HCT116 (cell line): ENCODE measurements at regions not wholly inside any gene's neighbourhood (a gene's known extent, or its start where the extent isn't known, plus 50 kb on each side); places are given as distances from the start of the nearest gene placed in this dataset.
A peak's percentile ranks its signal among the peaks of the same experiment; 100 is the strongest.

Source experiments
- ATAC-seq: fragments of 200-7000 bp; cut with Tn5 transposase; 2 replicates; pipeline ENCODE4 v1.9.1; 2020; ENCODE audit warnings: mild to moderate bottlenecking, moderate library complexity
- BruUV-seq: library from RNA; stranded (reverse); fragments of 400-500 nt; replicated peaks from 2 replicates; lab custom pipeline; 2021; lab: Mats Ljungman, UMichigan
- CTCF ChIA-PET: fragments of 300-600 bp; sonication (Branson Sonifier 250); formaldehyde crosslinking; loops from one replicate; lab custom pipeline; 2021; ENCODE audit warnings: antibody characterized with exemption; lab: Charles Lee
- POLR2A ChIA-PET: fragments of 300-600, 350-600 bp; sonication (Branson Sonifier 250); formaldehyde crosslinking; loops from one replicate; lab custom pipeline; 2021; ENCODE audit warnings: antibody characterized with exemption; lab: Charles Lee
- RAD21 ChIA-PET, 2 experiments: fragments of 300-600 bp; sonication (Branson Sonifier 250); formaldehyde crosslinking; loops; one replicate each; lab custom pipeline; 2023; ENCODE audit warnings: low total read pairs in 2 of 2; ENCODE audit not compliant: uncharacterized antibody in 2 of 2, unreplicated experiment in 2 of 2, low non-redundant PET in 1 of 2; lab: Charles Lee
- DNase-seq: peaks from one replicate; pipeline ENCODE4 v3.0.0-alpha.2; 2010; ENCODE audit warnings: low read depth, low spot score
- H2AFZ ChIP-seq: fragments of 200-600 bp; shearing (Covaris generic), sonication (generic); 2 replicates; pipeline ENCODE4 v1.6.1; 2017; ENCODE audit warnings: low read depth, mixed run types, mixed read lengths, antibody characterized with exemption, low read length; ENCODE audit not compliant: poor library complexity, severe bottlenecking
- H3K27ac ChIP-seq: 2 replicates; pipeline ENCODE4 v1.5.1; 2012; ENCODE audit warnings: low read depth, low read length
- H3K27me3 ChIP-seq: fragments of 200-600 bp; sonication (generic); 2 replicates; pipeline ENCODE4 v1.6.1; 2016; ENCODE audit warnings: mixed run types, low read length, mixed read lengths; ENCODE audit not compliant: insufficient read depth
- H3K36me3 ChIP-seq, 2 experiments: fragments of 200-500 bp in 1 of 2; fragments of 200-600 bp in 1 of 2; sonication (Bioruptor generic) in 1 of 2; sonication (generic) in 1 of 2; 2 replicates each; pipeline versions ENCODE4 v1.5.1 to v1.6.1; 2014 to 2016; ENCODE audit warnings: low read length in 2 of 2, inconsistent platforms in 1 of 2, mixed read lengths in 1 of 2, mixed run types in 1 of 2; ENCODE audit not compliant: insufficient read depth in 2 of 2, control insufficient read depth in 1 of 2
- H3K4me1 ChIP-seq, 2 experiments: fragments of 200-600 bp in 1 of 2; sonication (generic) in 1 of 2; 2 replicates each; pipeline versions ENCODE4 v1.5.1 to v1.6.1; 2012 to 2017; ENCODE audit warnings: low read length in 2 of 2, inconsistent platforms in 1 of 2, mild to moderate bottlenecking in 1 of 2, mixed read lengths in 1 of 2, mixed run types in 1 of 2, moderate library complexity in 1 of 2; ENCODE audit not compliant: insufficient read depth in 2 of 2, control insufficient read depth in 1 of 2
- H3K4me2 ChIP-seq: fragments of 200-600 bp; sonication (generic); 2 replicates; pipeline ENCODE4 v1.6.1; 2017; ENCODE audit warnings: mixed run types, low read length, mixed read lengths
- H3K4me3 ChIP-seq, 2 experiments: fragments of 200-600 bp in 1 of 2; sonication (generic) in 1 of 2; replicated peaks in 1 of 2; 2 replicates each; pipeline ENCODE4 v1.5.1; 2011 to 2016; ENCODE audit warnings: low read length in 2 of 2, control low read depth in 1 of 2, low read depth in 1 of 2, mild to moderate bottlenecking in 1 of 2, mixed read lengths in 1 of 2, mixed run types in 1 of 2
- H3K79me2 ChIP-seq: fragments of 200-600 bp; sonication (generic); 2 replicates; pipeline ENCODE4 v1.6.1; 2017; ENCODE audit warnings: mild to moderate bottlenecking, mixed run types, low read length, moderate library complexity, mixed read lengths; ENCODE audit not compliant: insufficient read depth
- H3K9ac ChIP-seq: fragments of 200-600 bp; sonication (generic); 2 replicates; pipeline ENCODE4 v1.6.1; 2016; ENCODE audit warnings: low read length, mixed read lengths
- H3K9me2 ChIP-seq: fragments of 200-600 bp; sonication (generic), shearing (Covaris generic); 2 replicates; pipeline ENCODE4 v1.6.1; 2017; ENCODE audit warnings: mixed run types, mild to moderate bottlenecking, moderate library complexity; ENCODE audit not compliant: insufficient read depth
- H3K9me3 ChIP-seq, 2 experiments: fragments of 200-500 bp in 1 of 2; fragments of 200-600 bp in 1 of 2; sonication (Bioruptor generic) in 1 of 2; sonication (generic) in 1 of 2; 2 replicates each; pipeline ENCODE4 v1.6.1; 2014 to 2017; ENCODE audit warnings: low read length in 2 of 2, mixed read lengths in 2 of 2, inconsistent platforms in 1 of 2, low read depth in 1 of 2, mild to moderate bottlenecking in 1 of 2, mixed run types in 1 of 2, moderate library complexity in 1 of 2; ENCODE audit not compliant: control insufficient read depth in 1 of 2, insufficient read depth in 1 of 2
- H4K20me1 ChIP-seq: fragments of 200-600 bp; sonication (generic), shearing (Covaris generic); 2 replicates; pipeline ENCODE4 v1.6.1; 2017; ENCODE audit warnings: mixed run types, mild to moderate bottlenecking, moderate library complexity; ENCODE audit not compliant: insufficient read depth
- CBX3 ChIP-seq: IDR thresholded peaks from 2 replicates; pipeline ENCODE4 v1.6.1; 2012; ENCODE audit warnings: low read depth
- CEBPB ChIP-seq: IDR thresholded peaks from 2 replicates; pipeline ENCODE4 v1.6.1; 2012; ENCODE audit warnings: low read depth
- EGR1 ChIP-seq: IDR thresholded peaks from 2 replicates; pipeline ENCODE4 v1.6.1; 2012; ENCODE audit warnings: low read depth
- EZH2 ChIP-seq: fragments of 200-600 bp; sonication (generic); IDR thresholded peaks from 2 replicates; pipeline ENCODE4 v1.6.1; 2017; ENCODE audit warnings: antibody characterized with exemption, mixed run types
- EZH2phosphoT487 ChIP-seq: fragments of 200-600 bp; IDR thresholded peaks from 2 replicates; pipeline ENCODE4 v1.6.1; 2018; ENCODE audit warnings: antibody characterized with exemption, borderline replicate concordance
- FOSL1 ChIP-seq: IDR thresholded peaks from 2 replicates; pipeline ENCODE4 v1.6.1; 2012; ENCODE audit warnings: low read depth
- JUND ChIP-seq: IDR thresholded peaks from 2 replicates; pipeline ENCODE4 v1.6.1; 2012
- POLR2AphosphoS5 ChIP-seq: IDR thresholded peaks from 2 replicates; pipeline ENCODE4 v1.6.1; 2011; ENCODE audit warnings: mild to moderate bottlenecking, low read depth, low read length, moderate library complexity
- RAD21 ChIP-seq: IDR thresholded peaks from 2 replicates; pipeline ENCODE4 v1.6.1; 2012; ENCODE audit warnings: low read depth, mild to moderate bottlenecking
- SP1 ChIP-seq: IDR thresholded peaks from 2 replicates; pipeline ENCODE4 v1.6.1; 2012; ENCODE audit warnings: low read depth
- SRF ChIP-seq: IDR thresholded peaks from 2 replicates; pipeline ENCODE4 v1.6.1; 2012; ENCODE audit warnings: low read depth
- TCF7L2 ChIP-seq: IDR thresholded peaks from 2 replicates; pipeline ENCODE4 v1.7.0; 2011; ENCODE audit warnings: borderline replicate concordance, inconsistent platforms; ENCODE audit not compliant: insufficient read depth, insufficient read length; ENCODE audit errors: extremely low read depth
- YY1 ChIP-seq: IDR thresholded peaks from 2 replicates; pipeline ENCODE4 v1.6.1; 2011; ENCODE audit warnings: low read length, low read depth, moderate library complexity, mild to moderate bottlenecking; ENCODE audit not compliant: insufficient replicate concordance; ENCODE audit errors: extremely low read depth
- ZFX ChIP-seq: fragments of 450-650 bp; IDR thresholded peaks from 2 replicates; pipeline ENCODE4 v1.6.1; 2017
- ZNF274 ChIP-seq: fragments of 200-500 bp; sonication (Bioruptor generic); IDR thresholded peaks from 2 replicates; pipeline ENCODE4 v1.6.1; 2014; ENCODE audit warnings: mild to moderate bottlenecking, low read depth, low read length, inconsistent platforms
- intact Hi-C: fragments of 100-400 bp; cut with micrococcal nuclease; formaldehyde crosslinking; loops from 2 replicates; pipeline ENCODE4 v1.10.0; 2022
- TF ChIP-seq, protein P1 (sequence below), 3 experiments: fragments of 200-600 bp in 1 of 3; sonication (generic) in 1 of 3; IDR thresholded peaks in 2 of 3; conservative IDR thresholded peaks in 1 of 3; 2 replicates each; pipeline ENCODE4 v1.5.1; 2012 to 2017; ENCODE audit warnings: low read depth in 2 of 3, low read length in 2 of 3, antibody characterized with exemption in 1 of 3, borderline replicate concordance in 1 of 3, control low read depth in 1 of 3, mild to moderate bottlenecking in 1 of 3, mixed read lengths in 1 of 3, mixed run types in 1 of 3, moderate library complexity in 1 of 3; ENCODE audit not compliant: insufficient read depth in 1 of 3
- TF ChIP-seq, protein P2 (sequence below): IDR thresholded peaks from 2 replicates; pipeline ENCODE4 v1.6.1; 2011; ENCODE audit warnings: mild to moderate bottlenecking, low read length, moderate library complexity; ENCODE audit not compliant: insufficient replicate concordance; ENCODE audit errors: extremely low read depth

- Histone ChIP-seq H3K36me3 (no peaks in the 10 kb centered on the region), H3K79me2 (no peaks in the 10 kb centered on the region), H3K4me1 (no peaks in the 10 kb centered on the region), H3K4me3 (no peak overlapping the region), H3K9me2 (no peaks in the 10 kb centered on the region), H3K9me3 (peaks cover 4 to 27% of the 10 kb centered on the region in 2 experiments; a peak in 2 of 4 replicates), H3K9ac (no peak overlapping the region), H3K27me3 (no peaks in the 10 kb centered on the region), H3K4me2 (no peak overlapping the region), H3K27ac (no peak overlapping the region), H2AFZ (no peak overlapping the region), H4K20me1 (no peaks in the 10 kb centered on the region)
- ATAC-seq (no peak), DNase-seq (no peak)
- ChIA-PET CTCF (no interaction called here), POLR2A (no interaction called here), RAD21 (no interaction called here)
- TF ChIP-seq POLR2AphosphoS5 (no peak), ZNF274 (no peak), EZH2 (no peak), SRF (no peak), RAD21 (0 out of 2 replicates have a peak, but pooled peaks have one; percentile 6)
- TF ChIP-seq, protein P1, sequence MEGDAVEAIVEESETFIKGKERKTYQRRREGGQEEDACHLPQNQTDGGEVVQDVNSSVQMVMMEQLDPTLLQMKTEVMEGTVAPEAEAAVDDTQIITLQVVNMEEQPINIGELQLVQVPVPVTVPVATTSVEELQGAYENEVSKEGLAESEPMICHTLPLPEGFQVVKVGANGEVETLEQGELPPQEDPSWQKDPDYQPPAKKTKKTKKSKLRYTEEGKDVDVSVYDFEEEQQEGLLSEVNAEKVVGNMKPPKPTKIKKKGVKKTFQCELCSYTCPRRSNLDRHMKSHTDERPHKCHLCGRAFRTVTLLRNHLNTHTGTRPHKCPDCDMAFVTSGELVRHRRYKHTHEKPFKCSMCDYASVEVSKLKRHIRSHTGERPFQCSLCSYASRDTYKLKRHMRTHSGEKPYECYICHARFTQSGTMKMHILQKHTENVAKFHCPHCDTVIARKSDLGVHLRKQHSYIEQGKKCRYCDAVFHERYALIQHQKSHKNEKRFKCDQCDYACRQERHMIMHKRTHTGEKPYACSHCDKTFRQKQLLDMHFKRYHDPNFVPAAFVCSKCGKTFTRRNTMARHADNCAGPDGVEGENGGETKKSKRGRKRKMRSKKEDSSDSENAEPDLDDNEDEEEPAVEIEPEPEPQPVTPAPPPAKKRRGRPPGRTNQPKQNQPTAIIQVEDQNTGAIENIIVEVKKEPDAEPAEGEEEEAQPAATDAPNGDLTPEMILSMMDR (IDR thresholded peaks at IDR 0.05 in 2 of 3, conservative IDR thresholded peaks at IDR 0.05 in 1 of 3; ENCODE audit: borderline replicate concordance in 1 of 3, insufficient read depth in 1 of 3, low read depth in 2 of 3, low read length in 2 of 3), result peak in 2 of 3 experiments; percentile 33 to 47; a peak in 3 of 6 replicates
- intact Hi-C loops, result no loop called here
- no TSS peak for BruUV-seq
Observed at GRCh38 chr9:23123048-23123632, 676.5 kb downstream of the DMRTA1 start.

DNA sequence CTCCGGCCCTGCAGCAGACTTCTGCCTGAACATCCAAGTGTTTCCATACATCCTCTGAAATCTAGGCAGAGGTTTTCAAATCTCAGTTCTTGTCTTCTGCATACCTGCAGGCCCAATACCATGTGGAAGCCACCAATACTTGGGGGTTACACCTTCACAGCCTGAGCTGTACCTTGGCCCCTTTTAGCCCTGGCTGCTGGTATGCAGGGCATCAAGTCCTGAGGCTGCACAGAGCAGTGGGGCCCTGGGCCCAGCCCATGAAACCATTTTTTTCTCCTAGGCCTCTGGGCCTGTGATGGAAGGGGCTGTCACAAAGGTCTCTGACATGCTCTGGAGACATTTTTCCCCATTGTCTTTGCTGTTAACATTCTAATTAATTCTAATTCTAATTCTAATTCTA lies 680.6 kb downstream of the ELAVL2 start:
- H3K36me3 ChIP-seq, result no peaks in the 10 kb centered on the region
- ChIA-PET POLR2A (no interaction called here), RAD21 (no interaction called here), CTCF (no interaction called here)
- no peak overlapping the region for H2AFZ ChIP-seq
- no peak overlapping the region for H3K4me2 ChIP-seq
- TF ChIP-seq, protein P2, sequence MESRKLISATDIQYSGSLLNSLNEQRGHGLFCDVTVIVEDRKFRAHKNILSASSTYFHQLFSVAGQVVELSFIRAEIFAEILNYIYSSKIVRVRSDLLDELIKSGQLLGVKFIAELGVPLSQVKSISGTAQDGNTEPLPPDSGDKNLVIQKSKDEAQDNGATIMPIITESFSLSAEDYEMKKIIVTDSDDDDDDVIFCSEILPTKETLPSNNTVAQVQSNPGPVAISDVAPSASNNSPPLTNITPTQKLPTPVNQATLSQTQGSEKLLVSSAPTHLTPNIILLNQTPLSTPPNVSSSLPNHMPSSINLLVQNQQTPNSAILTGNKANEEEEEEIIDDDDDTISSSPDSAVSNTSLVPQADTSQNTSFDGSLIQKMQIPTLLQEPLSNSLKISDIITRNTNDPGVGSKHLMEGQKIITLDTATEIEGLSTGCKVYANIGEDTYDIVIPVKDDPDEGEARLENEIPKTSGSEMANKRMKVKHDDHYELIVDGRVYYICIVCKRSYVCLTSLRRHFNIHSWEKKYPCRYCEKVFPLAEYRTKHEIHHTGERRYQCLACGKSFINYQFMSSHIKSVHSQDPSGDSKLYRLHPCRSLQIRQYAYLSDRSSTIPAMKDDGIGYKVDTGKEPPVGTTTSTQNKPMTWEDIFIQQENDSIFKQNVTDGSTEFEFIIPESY, result no peak
- TF ChIP-seq ZFX (no peak), CEBPB (no peak), CBX3 (no peak), EZH2 (no peak), EGR1 (no peak), YY1 (no peak), EZH2phosphoT487 (no peak), POLR2AphosphoS5 (no peak), FOSL1 (no peak), JUND (no peak), SP1 (no peak), TCF7L2 (no peak)
- BruUV-seq, result no TSS peak
- H3K9ac ChIP-seq, result no peak overlapping the region
- no peaks in the 10 kb centered on the region for H3K9me2 ChIP-seq
- no peaks in the 10 kb centered on the region for H3K27me3 ChIP-seq
- no peaks in the 10 kb centered on the region for H3K4me1 ChIP-seq
- no peak overlapping the region for H3K27ac ChIP-seq
- no peak overlapping the region for H3K4me3 ChIP-seq
- DNase-seq, result no peak
- peaks cover under 1 to 9% of the 10 kb centered on the region in 2 experiments; a peak in 2 of 4 replicates for H3K9me3 ChIP-seq
- H3K79me2 ChIP-seq, result no peaks in the 10 kb centered on the region
- intact Hi-C loops, result no loop called here
- no peaks in the 10 kb centered on the region for H4K20me1 ChIP-seq
- ATAC-seq, result no peak
